ENCODE measurements at regions not wholly inside any gene's neighbourhood (a gene's known extent, or its start where the extent isn't known, plus 50 kb on each side); places are given as distances from the start of the nearest gene placed in this dataset.
A peak's percentile ranks its signal among the peaks of the same experiment; 100 is the strongest.

DNA sequence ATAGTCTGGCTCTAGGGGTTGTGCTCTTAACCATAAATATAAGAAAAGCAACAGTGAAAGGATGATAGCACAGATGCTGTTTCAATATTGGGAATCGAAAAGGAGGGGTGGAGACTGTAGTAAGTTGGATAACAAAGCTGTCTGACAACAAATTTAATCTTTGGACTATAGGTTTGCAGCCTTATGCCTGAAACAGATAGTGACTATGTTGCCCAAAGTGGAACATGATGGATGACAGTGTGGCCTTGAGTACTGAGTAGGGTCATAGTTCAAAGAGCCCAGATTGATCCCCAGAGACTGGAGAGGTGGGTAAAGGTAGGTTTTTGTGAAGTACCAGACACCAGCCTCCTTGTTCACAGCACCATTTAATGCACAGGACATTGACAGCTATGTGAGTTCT lies 144.0 kb upstream of the PALMD start (continued):
- TF ChIP-seq ZNF292 (CRISPR knock-in tag; IDR thresholded peaks at IDR 0.05; ENCODE audit: borderline replicate concordance, low read depth) (peak; percentile 55; the same call in 1 of the 2 replicates), ZNF264 (CRISPR knock-in tag; IDR thresholded peaks at IDR 0.05) (peak; percentile 36; the same call in 1 of the 2 replicates), DPF2 (CRISPR knock-in tag; IDR thresholded peaks at IDR 0.05; ENCODE audit: borderline replicate concordance, low read depth) (0 out of 2 replicates have a peak, but pooled peaks have one; percentile 32), SALL1 (CRISPR knock-in tag; IDR thresholded peaks at IDR 0.05) (peak; percentile 76), NR2F1 (CRISPR knock-in tag; IDR thresholded peaks at IDR 0.05) (peak in 1 of 2 experiments; percentile 49; a peak in 1 of 4 replicates), HMG20B (CRISPR knock-in tag; conservative IDR thresholded peaks at IDR 0.05) (peak; percentile 62; the same call in 1 of the 2 replicates), ONECUT2 (CRISPR knock-in tag; IDR thresholded peaks at IDR 0.05) (peak; percentile 83)
- TF ChIP-seq, protein P1, sequence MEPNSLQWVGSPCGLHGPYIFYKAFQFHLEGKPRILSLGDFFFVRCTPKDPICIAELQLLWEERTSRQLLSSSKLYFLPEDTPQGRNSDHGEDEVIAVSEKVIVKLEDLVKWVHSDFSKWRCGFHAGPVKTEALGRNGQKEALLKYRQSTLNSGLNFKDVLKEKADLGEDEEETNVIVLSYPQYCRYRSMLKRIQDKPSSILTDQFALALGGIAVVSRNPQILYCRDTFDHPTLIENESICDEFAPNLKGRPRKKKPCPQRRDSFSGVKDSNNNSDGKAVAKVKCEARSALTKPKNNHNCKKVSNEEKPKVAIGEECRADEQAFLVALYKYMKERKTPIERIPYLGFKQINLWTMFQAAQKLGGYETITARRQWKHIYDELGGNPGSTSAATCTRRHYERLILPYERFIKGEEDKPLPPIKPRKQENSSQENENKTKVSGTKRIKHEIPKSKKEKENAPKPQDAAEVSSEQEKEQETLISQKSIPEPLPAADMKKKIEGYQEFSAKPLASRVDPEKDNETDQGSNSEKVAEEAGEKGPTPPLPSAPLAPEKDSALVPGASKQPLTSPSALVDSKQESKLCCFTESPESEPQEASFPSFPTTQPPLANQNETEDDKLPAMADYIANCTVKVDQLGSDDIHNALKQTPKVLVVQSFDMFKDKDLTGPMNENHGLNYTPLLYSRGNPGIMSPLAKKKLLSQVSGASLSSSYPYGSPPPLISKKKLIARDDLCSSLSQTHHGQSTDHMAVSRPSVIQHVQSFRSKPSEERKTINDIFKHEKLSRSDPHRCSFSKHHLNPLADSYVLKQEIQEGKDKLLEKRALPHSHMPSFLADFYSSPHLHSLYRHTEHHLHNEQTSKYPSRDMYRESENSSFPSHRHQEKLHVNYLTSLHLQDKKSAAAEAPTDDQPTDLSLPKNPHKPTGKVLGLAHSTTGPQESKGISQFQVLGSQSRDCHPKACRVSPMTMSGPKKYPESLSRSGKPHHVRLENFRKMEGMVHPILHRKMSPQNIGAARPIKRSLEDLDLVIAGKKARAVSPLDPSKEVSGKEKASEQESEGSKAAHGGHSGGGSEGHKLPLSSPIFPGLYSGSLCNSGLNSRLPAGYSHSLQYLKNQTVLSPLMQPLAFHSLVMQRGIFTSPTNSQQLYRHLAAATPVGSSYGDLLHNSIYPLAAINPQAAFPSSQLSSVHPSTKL (CRISPR knock-in tag; IDR thresholded peaks at IDR 0.05) = peak; percentile 79
- TF ChIP-seq, protein P2, sequence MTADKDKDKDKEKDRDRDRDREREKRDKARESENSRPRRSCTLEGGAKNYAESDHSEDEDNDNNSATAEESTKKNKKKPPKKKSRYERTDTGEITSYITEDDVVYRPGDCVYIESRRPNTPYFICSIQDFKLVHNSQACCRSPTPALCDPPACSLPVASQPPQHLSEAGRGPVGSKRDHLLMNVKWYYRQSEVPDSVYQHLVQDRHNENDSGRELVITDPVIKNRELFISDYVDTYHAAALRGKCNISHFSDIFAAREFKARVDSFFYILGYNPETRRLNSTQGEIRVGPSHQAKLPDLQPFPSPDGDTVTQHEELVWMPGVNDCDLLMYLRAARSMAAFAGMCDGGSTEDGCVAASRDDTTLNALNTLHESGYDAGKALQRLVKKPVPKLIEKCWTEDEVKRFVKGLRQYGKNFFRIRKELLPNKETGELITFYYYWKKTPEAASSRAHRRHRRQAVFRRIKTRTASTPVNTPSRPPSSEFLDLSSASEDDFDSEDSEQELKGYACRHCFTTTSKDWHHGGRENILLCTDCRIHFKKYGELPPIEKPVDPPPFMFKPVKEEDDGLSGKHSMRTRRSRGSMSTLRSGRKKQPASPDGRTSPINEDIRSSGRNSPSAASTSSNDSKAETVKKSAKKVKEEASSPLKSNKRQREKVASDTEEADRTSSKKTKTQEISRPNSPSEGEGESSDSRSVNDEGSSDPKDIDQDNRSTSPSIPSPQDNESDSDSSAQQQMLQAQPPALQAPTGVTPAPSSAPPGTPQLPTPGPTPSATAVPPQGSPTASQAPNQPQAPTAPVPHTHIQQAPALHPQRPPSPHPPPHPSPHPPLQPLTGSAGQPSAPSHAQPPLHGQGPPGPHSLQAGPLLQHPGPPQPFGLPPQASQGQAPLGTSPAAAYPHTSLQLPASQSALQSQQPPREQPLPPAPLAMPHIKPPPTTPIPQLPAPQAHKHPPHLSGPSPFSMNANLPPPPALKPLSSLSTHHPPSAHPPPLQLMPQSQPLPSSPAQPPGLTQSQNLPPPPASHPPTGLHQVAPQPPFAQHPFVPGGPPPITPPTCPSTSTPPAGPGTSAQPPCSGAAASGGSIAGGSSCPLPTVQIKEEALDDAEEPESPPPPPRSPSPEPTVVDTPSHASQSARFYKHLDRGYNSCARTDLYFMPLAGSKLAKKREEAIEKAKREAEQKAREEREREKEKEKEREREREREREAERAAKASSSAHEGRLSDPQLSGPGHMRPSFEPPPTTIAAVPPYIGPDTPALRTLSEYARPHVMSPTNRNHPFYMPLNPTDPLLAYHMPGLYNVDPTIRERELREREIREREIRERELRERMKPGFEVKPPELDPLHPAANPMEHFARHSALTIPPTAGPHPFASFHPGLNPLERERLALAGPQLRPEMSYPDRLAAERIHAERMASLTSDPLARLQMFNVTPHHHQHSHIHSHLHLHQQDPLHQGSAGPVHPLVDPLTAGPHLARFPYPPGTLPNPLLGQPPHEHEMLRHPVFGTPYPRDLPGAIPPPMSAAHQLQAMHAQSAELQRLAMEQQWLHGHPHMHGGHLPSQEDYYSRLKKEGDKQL (CRISPR knock-in tag; IDR thresholded peaks at IDR 0.05; ENCODE audit: low read depth) = no peak
- TF ChIP-seq, protein P3, sequence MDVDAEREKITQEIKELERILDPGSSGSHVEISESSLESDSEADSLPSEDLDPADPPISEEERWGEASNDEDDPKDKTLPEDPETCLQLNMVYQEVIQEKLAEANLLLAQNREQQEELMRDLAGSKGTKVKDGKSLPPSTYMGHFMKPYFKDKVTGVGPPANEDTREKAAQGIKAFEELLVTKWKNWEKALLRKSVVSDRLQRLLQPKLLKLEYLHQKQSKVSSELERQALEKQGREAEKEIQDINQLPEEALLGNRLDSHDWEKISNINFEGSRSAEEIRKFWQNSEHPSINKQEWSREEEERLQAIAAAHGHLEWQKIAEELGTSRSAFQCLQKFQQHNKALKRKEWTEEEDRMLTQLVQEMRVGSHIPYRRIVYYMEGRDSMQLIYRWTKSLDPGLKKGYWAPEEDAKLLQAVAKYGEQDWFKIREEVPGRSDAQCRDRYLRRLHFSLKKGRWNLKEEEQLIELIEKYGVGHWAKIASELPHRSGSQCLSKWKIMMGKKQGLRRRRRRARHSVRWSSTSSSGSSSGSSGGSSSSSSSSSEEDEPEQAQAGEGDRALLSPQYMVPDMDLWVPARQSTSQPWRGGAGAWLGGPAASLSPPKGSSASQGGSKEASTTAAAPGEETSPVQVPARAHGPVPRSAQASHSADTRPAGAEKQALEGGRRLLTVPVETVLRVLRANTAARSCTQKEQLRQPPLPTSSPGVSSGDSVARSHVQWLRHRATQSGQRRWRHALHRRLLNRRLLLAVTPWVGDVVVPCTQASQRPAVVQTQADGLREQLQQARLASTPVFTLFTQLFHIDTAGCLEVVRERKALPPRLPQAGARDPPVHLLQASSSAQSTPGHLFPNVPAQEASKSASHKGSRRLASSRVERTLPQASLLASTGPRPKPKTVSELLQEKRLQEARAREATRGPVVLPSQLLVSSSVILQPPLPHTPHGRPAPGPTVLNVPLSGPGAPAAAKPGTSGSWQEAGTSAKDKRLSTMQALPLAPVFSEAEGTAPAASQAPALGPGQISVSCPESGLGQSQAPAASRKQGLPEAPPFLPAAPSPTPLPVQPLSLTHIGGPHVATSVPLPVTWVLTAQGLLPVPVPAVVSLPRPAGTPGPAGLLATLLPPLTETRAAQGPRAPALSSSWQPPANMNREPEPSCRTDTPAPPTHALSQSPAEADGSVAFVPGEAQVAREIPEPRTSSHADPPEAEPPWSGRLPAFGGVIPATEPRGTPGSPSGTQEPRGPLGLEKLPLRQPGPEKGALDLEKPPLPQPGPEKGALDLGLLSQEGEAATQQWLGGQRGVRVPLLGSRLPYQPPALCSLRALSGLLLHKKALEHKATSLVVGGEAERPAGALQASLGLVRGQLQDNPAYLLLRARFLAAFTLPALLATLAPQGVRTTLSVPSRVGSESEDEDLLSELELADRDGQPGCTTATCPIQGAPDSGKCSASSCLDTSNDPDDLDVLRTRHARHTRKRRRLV (CRISPR knock-in tag; IDR thresholded peaks at IDR 0.05) = no peak
- TF ChIP-seq, protein P4, sequence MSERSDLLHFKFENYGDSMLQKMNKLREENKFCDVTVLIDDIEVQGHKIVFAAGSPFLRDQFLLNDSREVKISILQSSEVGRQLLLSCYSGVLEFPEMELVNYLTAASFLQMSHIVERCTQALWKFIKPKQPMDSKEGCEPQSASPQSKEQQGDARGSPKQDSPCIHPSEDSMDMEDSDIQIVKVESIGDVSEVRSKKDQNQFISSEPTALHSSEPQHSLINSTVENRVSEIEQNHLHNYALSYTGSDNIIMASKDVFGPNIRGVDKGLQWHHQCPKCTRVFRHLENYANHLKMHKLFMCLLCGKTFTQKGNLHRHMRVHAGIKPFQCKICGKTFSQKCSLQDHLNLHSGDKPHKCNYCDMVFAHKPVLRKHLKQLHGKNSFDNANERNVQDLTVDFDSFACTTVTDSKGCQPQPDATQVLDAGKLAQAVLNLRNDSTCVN (CRISPR knock-in tag; IDR thresholded peaks at IDR 0.05; ENCODE audit: borderline replicate concordance) = no peak
